Fibroblast of lung (primary cell): ENCODE measurements at regions not wholly inside any gene's neighbourhood (a gene's known extent, or its start where the extent isn't known, plus 50 kb on each side); places are given as distances from the start of the nearest gene placed in this dataset.

Experiments used
- EZH2 ChIP-seq: IDR thresholded peaks from 2 replicates; pipeline ENCODE4 v1.5.1; 2012; ENCODE audit warnings: low read length, control low read depth, mild to moderate bottlenecking; ENCODE audit errors: missing control alignments
- TF ChIP-seq, protein P1 (sequence below), 2 donors: IDR thresholded peaks in 1 of 2; conservative IDR thresholded peaks in 1 of 2; 1 replicate in 1 of 2; 2 replicates in 1 of 2; pipeline ENCODE4 v1.5.1; 2011 to 2012; ENCODE audit warnings: low read length in 2 of 2, control low read depth in 1 of 2, inconsistent platforms in 1 of 2, low read depth in 1 of 2, mild to moderate bottlenecking in 1 of 2

DNA sequence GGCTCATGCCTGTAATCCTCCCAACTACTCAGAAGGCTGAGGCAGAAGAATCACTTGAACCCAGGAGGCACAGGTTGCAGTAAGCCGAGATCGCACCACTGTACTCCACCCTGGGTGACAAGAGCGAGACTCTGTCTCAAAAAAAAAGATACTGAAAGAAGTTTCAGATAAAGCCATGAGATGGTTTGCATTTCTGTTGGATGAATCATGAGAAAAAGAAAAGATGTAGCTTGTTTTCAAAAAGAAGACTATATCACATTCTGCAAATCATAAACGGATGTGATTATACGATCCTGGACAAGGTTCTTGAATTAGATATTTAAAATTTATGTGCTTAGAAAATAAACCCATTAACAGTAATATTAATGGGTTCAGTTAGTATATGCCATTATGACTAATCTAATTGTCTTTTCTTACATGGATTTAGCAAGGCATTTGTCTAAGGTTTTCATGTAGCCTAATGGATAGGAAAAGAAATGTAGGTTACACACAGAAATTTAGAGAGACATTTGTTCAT, 345.9 kb downstream of the SLC7A11 start:
- TF ChIP-seq, protein P1, sequence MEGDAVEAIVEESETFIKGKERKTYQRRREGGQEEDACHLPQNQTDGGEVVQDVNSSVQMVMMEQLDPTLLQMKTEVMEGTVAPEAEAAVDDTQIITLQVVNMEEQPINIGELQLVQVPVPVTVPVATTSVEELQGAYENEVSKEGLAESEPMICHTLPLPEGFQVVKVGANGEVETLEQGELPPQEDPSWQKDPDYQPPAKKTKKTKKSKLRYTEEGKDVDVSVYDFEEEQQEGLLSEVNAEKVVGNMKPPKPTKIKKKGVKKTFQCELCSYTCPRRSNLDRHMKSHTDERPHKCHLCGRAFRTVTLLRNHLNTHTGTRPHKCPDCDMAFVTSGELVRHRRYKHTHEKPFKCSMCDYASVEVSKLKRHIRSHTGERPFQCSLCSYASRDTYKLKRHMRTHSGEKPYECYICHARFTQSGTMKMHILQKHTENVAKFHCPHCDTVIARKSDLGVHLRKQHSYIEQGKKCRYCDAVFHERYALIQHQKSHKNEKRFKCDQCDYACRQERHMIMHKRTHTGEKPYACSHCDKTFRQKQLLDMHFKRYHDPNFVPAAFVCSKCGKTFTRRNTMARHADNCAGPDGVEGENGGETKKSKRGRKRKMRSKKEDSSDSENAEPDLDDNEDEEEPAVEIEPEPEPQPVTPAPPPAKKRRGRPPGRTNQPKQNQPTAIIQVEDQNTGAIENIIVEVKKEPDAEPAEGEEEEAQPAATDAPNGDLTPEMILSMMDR (conservative IDR thresholded peaks at IDR 0.05 in 1 of 2, IDR thresholded peaks at IDR 0.05 in 1 of 2; ENCODE audit: low read depth in 1 of 2, low read length in 2 of 2) = no peak
- no peak for TF ChIP-seq EZH2
